Ovary (tissue), 7 donors: ENCODE measurements at regions not wholly inside any gene's neighbourhood (a gene's known extent, or its start where the extent isn't known, plus 50 kb on each side); places are given as distances from the start of the nearest gene placed in this dataset.

Experiments used
- DNase-seq, 5 donors: peaks; one replicate each; pipeline ENCODE4 v3.0.0-alpha.2; 2019 to 2020
- H3K27ac ChIP-seq, 2 donors: fragments of 200-600 bp; one replicate each; pipeline versions ENCODE4 v1.5.1 to v1.8.0; 2019 to 2022
- H3K27me3 ChIP-seq: fragments of 200-600 bp; one replicate; pipeline ENCODE4 v1.8.0; 2022
- H3K36me3 ChIP-seq: fragments of 200-600 bp; sonication (generic); one replicate; pipeline ENCODE4 v1.5.1; 2019
- H3K4me1 ChIP-seq: one replicate; pipeline ENCODE4 v1.8.1; 2013; ENCODE audit warnings: mild to moderate bottlenecking, moderate library complexity; ENCODE audit not compliant: insufficient read depth
- H3K4me3 ChIP-seq: fragments of 200-600 bp; sonication (generic); one replicate; pipeline ENCODE4 v1.5.1; 2017
- H3K9me3 ChIP-seq, 2 donors: fragments of 200-600 bp in 1 of 2; sonication (generic) in 1 of 2; one replicate each; pipeline versions ENCODE4 v1.5.1 to v1.8.1; 2013 to 2019; ENCODE audit warnings: mild to moderate bottlenecking in 1 of 2, moderate library complexity in 1 of 2
- CTCF ChIP-seq, 3 donors: fragments of 450-650 bp in 2 of 3; fragments of 200-600 bp in 1 of 3; IDR thresholded peaks; one replicate each; pipeline versions ENCODE4 v1.5.1 to v1.8.0; 2016 to 2022; ENCODE audit warnings: antibody characterized with exemption in 3 of 3, mild to moderate bottlenecking in 1 of 3
- EP300 ChIP-seq: sonication (generic); formaldehyde crosslinking; IDR thresholded peaks from one replicate; pipeline ENCODE4 v1.6.1; 2017; ENCODE audit warnings: antibody characterized with exemption
- POLR2A ChIP-seq: fragments of 450-650 bp; IDR thresholded peaks from one replicate; pipeline ENCODE4 v1.6.1; 2017; ENCODE audit warnings: antibody characterized with exemption, mild to moderate bottlenecking, moderate library complexity
- WGBS, 3 donors: extraction: QIAGEN DNeasy Blood & Tissue Kit in 1 of 3; methylation state at CpG; one replicate each; pipeline versions ENCODE4 v1.1.5 to v1.1.7; 2013 to 2017; 5-methylcytosine and 5-hydroxymethylcytosine counted together
- intact Hi-C, 4 donors: fragments of 100-400 bp; cut with DNase I; formaldehyde crosslinking; loops; one replicate each; pipeline versions ENCODE4 v1.11.0 to v1.15.1; 2022 to 2023
- donor health status: DM: no; HTN: no; CAD: no; lungs with moderate emphysema.
- donor health status: DM: no; HTN: no; CAD: no.
- donor health status: Bipolar disorder and iron deficiency.
- donor health status: DM: no; HTN: no; CAD: no.
- donor health status: DM: yes; HTN: yes; CAD: no.

- no peak for TF ChIP-seq EP300
- TF ChIP-seq POLR2A = no peak
- no peak for TF ChIP-seq CTCF (IDR thresholded peaks at IDR 0.05)
- 76 to 88% (median 81%) methylated on average over 2 of the region's 2 CpGs for WGBS, 3 donors
These were observed 229.9 kb upstream of the RIOK2 start for GRCh38 chr5:97412959-97413358.

GRCh38 chr5:97417986-97418385 is 234.9 kb upstream of the RIOK2 start:
- H3K27me3 ChIP-seq = no peaks in the 10 kb centered on the region
- H3K9me3 ChIP-seq = no peaks in the 10 kb centered on the region
- no peak overlapping the region for H3K27ac ChIP-seq
- intact Hi-C loops = no loop called here
- H3K4me3 ChIP-seq = no peak overlapping the region
- no peak for TF ChIP-seq EP300
- TF ChIP-seq POLR2A = no peak
- no peak for TF ChIP-seq CTCF (IDR thresholded peaks at IDR 0.05)
- DNase-seq = no peak
- H3K4me1 ChIP-seq = no peaks in the 10 kb centered on the region
- no peaks in the 10 kb centered on the region for H3K36me3 ChIP-seq

More at GRCh38 chr5:97412959-97413358, 229.9 kb upstream of the RIOK2 start:
- no peaks in the 10 kb centered on the region for H3K27me3 ChIP-seq
- no peak for DNase-seq
- no peak overlapping the region for H3K27ac ChIP-seq
- H3K4me1 ChIP-seq = no peaks in the 10 kb centered on the region
- H3K36me3 ChIP-seq = no peaks in the 10 kb centered on the region
- H3K4me3 ChIP-seq = no peak overlapping the region
- intact Hi-C loops = no loop called here
- no peaks in the 10 kb centered on the region for H3K9me3 ChIP-seq

GRCh38 chr5:97418462-97418861 is 235.4 kb upstream of the RIOK2 start:
- no peak for TF ChIP-seq CTCF (IDR thresholded peaks at IDR 0.05)
- no peak for TF ChIP-seq EP300
- TF ChIP-seq POLR2A = no peak
- Histone ChIP-seq H3K9me3 (no peaks in the 10 kb centered on the region), H3K4me3 (no peak overlapping the region), H3K36me3 (no peaks in the 10 kb centered on the region), H3K27ac (no peak overlapping the region), H3K4me1 (no peaks in the 10 kb centered on the region), H3K27me3 (no peaks in the 10 kb centered on the region)
- intact Hi-C loops = no loop called here
- WGBS, 3 donors = 0 to 58% (median 48%) methylated on average over 1 of the region's 1 CpG
- no peak for DNase-seq

- intact Hi-C loops = no loop called here
- TF ChIP-seq POLR2A (no peak), EP300 (no peak), CTCF (IDR thresholded peaks at IDR 0.05) (no peak)
- WGBS, 3 donors = 3 to 10% (median 5%) methylated on average over 1 of the region's 1 CpG
These were observed 237.6 kb upstream of the RIOK2 start for GRCh38 chr5:97420646-97421045.

GRCh38 chr5:97422678-97423077 is 239.6 kb upstream of the RIOK2 start:
- DNase-seq = no peak
- 85 to 92% (median 89%) methylated on average over 3 of the region's 3 CpGs for WGBS, 3 donors
- no peaks in the 10 kb centered on the region for H3K9me3 ChIP-seq
- TF ChIP-seq EP300 (no peak), CTCF (IDR thresholded peaks at IDR 0.05) (no peak), POLR2A (no peak)
- H3K27ac ChIP-seq = no peak overlapping the region
- H3K4me1 ChIP-seq = no peaks in the 10 kb centered on the region
- H3K4me3 ChIP-seq = no peak overlapping the region
- no peaks in the 10 kb centered on the region for H3K36me3 ChIP-seq
- intact Hi-C loops = no loop called here
- no peaks in the 10 kb centered on the region for H3K27me3 ChIP-seq

More at GRCh38 chr5:97420646-97421045, 237.6 kb upstream of the RIOK2 start:
- Histone ChIP-seq H3K36me3 (no peaks in the 10 kb centered on the region), H3K27me3 (no peaks in the 10 kb centered on the region), H3K4me1 (no peaks in the 10 kb centered on the region), H3K4me3 (no peak overlapping the region), H3K9me3 (no peaks in the 10 kb centered on the region), H3K27ac (no peak overlapping the region)
- DNase-seq = no peak
